CD4-positive, alpha-beta memory T cell (primary cell): ENCODE measurements at regions not wholly inside any gene's neighbourhood (a gene's known extent, or its start where the extent isn't known, plus 50 kb on each side); places are given as distances from the start of the nearest gene placed in this dataset.

ENCODE experiments used
- CTCF ChIA-PET: fragments of 350-600 bp; sonication (Branson Sonifier 250); formaldehyde crosslinking; loops from one replicate; lab custom pipeline; 2021; ENCODE audit warnings: inconsistent platforms; ENCODE audit not compliant: partially characterized antibody; lab: Charles Lee
- POLR2A ChIA-PET: fragments of 350-600 bp; sonication (Branson Sonifier 250); formaldehyde crosslinking; loops from one replicate; lab custom pipeline; 2021; ENCODE audit not compliant: partially characterized antibody; lab: Charles Lee
- DNase-seq, 5 donors: peaks; one replicate each; pipeline versions ENCODE4 v3.0.0 to v3.0.0-alpha.2; 2020 to 2022; ENCODE audit warnings: mixed read lengths in 1 of 5
- H3K27ac ChIP-seq: one replicate; pipeline ENCODE4 v1.7.0; 2013; ENCODE audit warnings: low read depth, low read length
- H3K27me3 ChIP-seq: 2 replicates; pipeline ENCODE4 v1.7.0; 2013; ENCODE audit warnings: mild to moderate bottlenecking, low read length, moderate library complexity; ENCODE audit not compliant: insufficient read depth
- H3K36me3 ChIP-seq: 2 replicates; pipeline ENCODE4 v1.7.0; 2013; ENCODE audit warnings: mild to moderate bottlenecking, low read length, moderate library complexity; ENCODE audit not compliant: insufficient read depth
- H3K4me1 ChIP-seq: 2 replicates; pipeline ENCODE4 v1.7.0; 2013; ENCODE audit warnings: mild to moderate bottlenecking, low read length, moderate library complexity; ENCODE audit not compliant: insufficient read depth
- H3K4me3 ChIP-seq, 2 donors: one replicate each; pipeline ENCODE4 v1.7.0; 2013; ENCODE audit warnings: low read length in 2 of 2, mild to moderate bottlenecking in 1 of 2
- H3K9me3 ChIP-seq, 2 donors: one replicate each; pipeline ENCODE4 v1.7.0; 2013; ENCODE audit warnings: low read length in 2 of 2, control low read depth in 1 of 2; ENCODE audit not compliant: control insufficient read depth in 1 of 2
- H3K27ac Mint-ChIP-seq, 7 donors: one replicate each; pipeline ENCODE4 v1.8.0; 2020 to 2021; ENCODE audit warnings: mixed read lengths in 7 of 7, mild to moderate bottlenecking in 6 of 7, inconsistent platforms in 3 of 7, moderate library complexity in 3 of 7
- H3K27me3 Mint-ChIP-seq, 2 donors: one replicate each; pipeline ENCODE4 v1.8.0; 2020 to 2021; ENCODE audit warnings: mixed read lengths in 2 of 2
- H3K36me3 Mint-ChIP-seq, 2 donors: one replicate each; pipeline ENCODE4 v1.8.0; 2020 to 2021; ENCODE audit warnings: mixed read lengths in 2 of 2, inconsistent platforms in 1 of 2, mild to moderate bottlenecking in 1 of 2
- H3K4me1 Mint-ChIP-seq, 4 donors: one replicate each; pipeline ENCODE4 v1.8.0; 2020 to 2021; ENCODE audit warnings: mixed read lengths in 4 of 4, mild to moderate bottlenecking in 1 of 4
- H3K4me3 Mint-ChIP-seq, 8 donors: one replicate each; pipeline ENCODE4 v1.8.0; 2020 to 2021; ENCODE audit warnings: mixed read lengths in 8 of 8, mild to moderate bottlenecking in 7 of 8, moderate library complexity in 6 of 8, inconsistent platforms in 3 of 8
- H3K9me3 Mint-ChIP-seq, 8 donors: one replicate each; pipeline ENCODE4 v1.8.0; 2020 to 2021; ENCODE audit warnings: mixed read lengths in 8 of 8, mild to moderate bottlenecking in 5 of 8, inconsistent platforms in 3 of 8, moderate library complexity in 1 of 8
- intact Hi-C: fragments of 100-400 bp; cut with micrococcal nuclease; formaldehyde crosslinking; loops from one replicate; pipeline ENCODE4 v1.15.1; 2023

- peaks cover 0 to 1% (median 0%) of the 10 kb centered on the region in 8 donors for H3K9me3 Mint-ChIP-seq
- POLR2A ChIA-PET, result no interaction called here
- no peaks in the 10 kb centered on the region for H3K4me1 Mint-ChIP-seq
- no peaks in the 10 kb centered on the region for H3K36me3 Mint-ChIP-seq
- Histone ChIP-seq H3K4me1 (no peaks in the 10 kb centered on the region), H3K36me3 (no peaks in the 10 kb centered on the region), H3K27ac (no peak overlapping the region), H3K27me3 (no peaks in the 10 kb centered on the region), H3K4me3 (no peak overlapping the region), H3K9me3 (no peaks in the 10 kb centered on the region)
- peaks cover 0 to 1% of the 10 kb centered on the region in 2 donors for H3K27me3 Mint-ChIP-seq
- CTCF ChIA-PET, result no interaction called here
- H3K4me3 Mint-ChIP-seq, result no peak overlapping the region
- DNase-seq, result no peak
- peak overlapping the region in 2 of 7 donors; percentile 37 to 53 for H3K27ac Mint-ChIP-seq
- intact Hi-C loops, result no loop called here
Measured at GRCh38 chr5:154132718-154133307, 57.7 kb upstream of the GALNT10 start.

- H3K27ac Mint-ChIP-seq, result no peak overlapping the region
- no peaks in the 10 kb centered on the region for H3K36me3 ChIP-seq
- ChIA-PET POLR2A (no interaction called here), CTCF (no interaction called here)
- no peak for DNase-seq
- no peak overlapping the region for H3K4me3 ChIP-seq
- intact Hi-C loops, result no loop called here
- H3K36me3 Mint-ChIP-seq, result no peaks in the 10 kb centered on the region
- H3K9me3 ChIP-seq, result no peaks in the 10 kb centered on the region
- H3K27me3 Mint-ChIP-seq, result peaks cover 0 to 1% of the 10 kb centered on the region in 2 donors
- H3K4me1 ChIP-seq, result no peaks in the 10 kb centered on the region
- no peaks in the 10 kb centered on the region for H3K27me3 ChIP-seq
- no peak overlapping the region for H3K27ac ChIP-seq
- H3K9me3 Mint-ChIP-seq, result peaks cover 0 to under 1% (median 0%) of the 10 kb centered on the region in 8 donors
- H3K4me1 Mint-ChIP-seq, result no peaks in the 10 kb centered on the region
- H3K4me3 Mint-ChIP-seq, result no peak overlapping the region
Measured at GRCh38 chr5:154133591-154133990, 56.9 kb upstream of the GALNT10 start.

- H3K9me3 Mint-ChIP-seq, result no peaks in the 10 kb centered on the region
- no peak for DNase-seq
- Histone ChIP-seq H3K4me3 (no peak overlapping the region), H3K4me1 (no peaks in the 10 kb centered on the region), H3K36me3 (no peaks in the 10 kb centered on the region), H3K27me3 (no peaks in the 10 kb centered on the region), H3K27ac (no peak overlapping the region), H3K9me3 (no peaks in the 10 kb centered on the region)
- ChIA-PET POLR2A (no interaction called here), CTCF (no interaction called here)
- intact Hi-C loops, result no loop called here
- peaks cover 0 to 1% of the 10 kb centered on the region in 2 donors for H3K27me3 Mint-ChIP-seq
- H3K36me3 Mint-ChIP-seq, result no peaks in the 10 kb centered on the region
- H3K27ac Mint-ChIP-seq, result no peak overlapping the region
- no peaks in the 10 kb centered on the region for H3K4me1 Mint-ChIP-seq
- H3K4me3 Mint-ChIP-seq, result no peak overlapping the region
Measured at GRCh38 chr5:154134499-154134898, 56.0 kb upstream of the GALNT10 start.

GRCh38 chr5:154135125-154135817, 55.3 kb upstream of the GALNT10 start:
- no peaks in the 10 kb centered on the region for H3K36me3 Mint-ChIP-seq
- intact Hi-C loops, result no loop called here
- no peaks in the 10 kb centered on the region for H3K4me1 Mint-ChIP-seq
- CTCF ChIA-PET, result no interaction called here
- POLR2A ChIA-PET, result no interaction called here
- no peak overlapping the region for H3K27ac ChIP-seq
- peak overlapping the region in 1 of 7 donors; percentile 9 for H3K27ac Mint-ChIP-seq
- no peaks in the 10 kb centered on the region for H3K9me3 ChIP-seq
- no peak for DNase-seq
- H3K4me3 Mint-ChIP-seq, result no peak overlapping the region
- no peaks in the 10 kb centered on the region for H3K36me3 ChIP-seq
- no peaks in the 10 kb centered on the region for H3K9me3 Mint-ChIP-seq
- no peaks in the 10 kb centered on the region for H3K27me3 ChIP-seq
- no peaks in the 10 kb centered on the region for H3K4me1 ChIP-seq
- H3K4me3 ChIP-seq, result no peak overlapping the region
- H3K27me3 Mint-ChIP-seq, result peaks cover 0 to 1% of the 10 kb centered on the region in 2 donors

- H3K36me3 ChIP-seq, result no peaks in the 10 kb centered on the region
- no peaks in the 10 kb centered on the region for H3K9me3 ChIP-seq
- H3K27me3 Mint-ChIP-seq, result peaks cover 0 to 1% of the 10 kb centered on the region in 2 donors
- no peak overlapping the region for H3K4me3 Mint-ChIP-seq
- no peak overlapping the region for H3K27ac ChIP-seq
- no peak overlapping the region for H3K27ac Mint-ChIP-seq
- no peaks in the 10 kb centered on the region for H3K4me1 Mint-ChIP-seq
- CTCF ChIA-PET, result no interaction called here
- H3K4me1 ChIP-seq, result no peaks in the 10 kb centered on the region
- H3K4me3 ChIP-seq, result no peak overlapping the region
- no peak for DNase-seq
- H3K9me3 Mint-ChIP-seq, result no peaks in the 10 kb centered on the region
- H3K36me3 Mint-ChIP-seq, result no peaks in the 10 kb centered on the region
- H3K27me3 ChIP-seq, result no peaks in the 10 kb centered on the region
- intact Hi-C loops, result no loop called here
- POLR2A ChIA-PET, result no interaction called here
Measured at GRCh38 chr5:154136141-154136540, 54.4 kb upstream of the GALNT10 start.

- Histone ChIP-seq H3K4me1 (no peaks in the 10 kb centered on the region), H3K4me3 (no peak overlapping the region), H3K27me3 (no peaks in the 10 kb centered on the region), H3K27ac (no peak overlapping the region), H3K36me3 (no peaks in the 10 kb centered on the region), H3K9me3 (no peaks in the 10 kb centered on the region)
- POLR2A ChIA-PET, result no interaction called here
- H3K27ac Mint-ChIP-seq, result no peak overlapping the region
- no peaks in the 10 kb centered on the region for H3K36me3 Mint-ChIP-seq
- no peaks in the 10 kb centered on the region for H3K4me1 Mint-ChIP-seq
- H3K9me3 Mint-ChIP-seq, result no peaks in the 10 kb centered on the region
- CTCF ChIA-PET, result no interaction called here
- H3K4me3 Mint-ChIP-seq, result no peak overlapping the region
- intact Hi-C loops, result no loop called here
- DNase-seq, result no peak
- peaks cover 0 to 5% of the 10 kb centered on the region in 2 donors for H3K27me3 Mint-ChIP-seq
Measured at GRCh38 chr5:154138701-154139100, 51.8 kb upstream of the GALNT10 start.

- DNase-seq, result no peak
- Mint-ChIP-seq H3K27ac (peak overlapping the region in 1 of 7 donors; percentile 43), H3K27me3 (peaks cover 0 to 5% of the 10 kb centered on the region in 2 donors), H3K36me3 (no peaks in the 10 kb centered on the region), H3K4me3 (no peak overlapping the region), H3K4me1 (no peaks in the 10 kb centered on the region), H3K9me3 (no peaks in the 10 kb centered on the region)
- Histone ChIP-seq H3K4me3 (no peak overlapping the region), H3K27ac (no peak overlapping the region), H3K4me1 (no peaks in the 10 kb centered on the region), H3K27me3 (no peaks in the 10 kb centered on the region), H3K9me3 (no peaks in the 10 kb centered on the region), H3K36me3 (no peaks in the 10 kb centered on the region)
- POLR2A ChIA-PET, result interaction anchor here (0.9 kb wide), 1 partner anchor 50 kb away, joined by 3 read pairs; the partner anchor contains the start of gene GALNT10
- intact Hi-C loops, result no loop called here
- CTCF ChIA-PET, result interaction anchor here (0.9 kb wide), 1 partner anchor 68 kb away, joined by 4 read pairs; no protein-coding TSS in a partner anchor
Measured at GRCh38 chr5:154140381-154140780, 50.2 kb upstream of the GALNT10 start.
